ENCODE measurements at regions not wholly inside any gene's neighbourhood (a gene's known extent, or its start where the extent isn't known, plus 50 kb on each side); places are given as distances from the start of the nearest gene placed in this dataset.

DNA sequence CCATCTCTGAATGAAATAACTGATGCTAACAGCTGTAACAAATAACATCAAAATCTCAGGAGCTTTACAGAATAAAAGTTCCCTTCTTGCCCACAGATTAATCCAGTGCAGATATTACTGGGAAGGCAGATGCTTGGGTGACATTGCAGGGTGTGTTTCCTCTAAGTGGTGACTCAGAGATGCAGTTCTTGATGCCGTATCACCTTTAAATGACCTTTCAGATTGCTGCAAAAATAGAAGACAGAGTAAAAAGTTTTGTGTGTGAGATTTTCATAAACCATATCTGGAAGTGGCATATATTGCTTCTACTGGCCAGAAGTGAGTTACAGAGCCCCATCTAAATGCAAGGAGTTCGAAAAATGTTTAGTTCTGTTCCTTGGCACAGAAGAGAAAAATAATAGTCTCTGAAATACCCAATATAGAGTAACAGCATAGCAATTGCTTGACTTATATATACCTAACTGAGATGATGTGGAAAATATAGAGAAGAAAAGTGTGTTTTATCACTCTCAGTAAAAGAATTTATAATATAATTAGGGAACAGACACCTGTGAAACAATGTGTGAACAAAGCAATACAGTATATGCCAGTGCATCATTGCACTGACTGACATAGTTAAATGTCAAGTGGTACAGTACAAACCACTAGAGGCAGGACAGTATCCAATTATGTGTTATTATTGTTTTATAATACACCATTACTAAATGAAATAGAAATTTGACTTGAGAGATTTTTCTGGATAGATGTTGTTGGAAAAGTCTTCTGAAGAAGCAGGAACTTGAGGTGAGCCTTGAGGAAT is 430.7 kb upstream of the CBLB start (continued):
- no peak for TF ChIP-seq FOXJ3 (CRISPR knock-in tag; IDR thresholded peaks at IDR 0.05)
- peak; percentile 73; the same call in 1 of the 2 replicates for TF ChIP-seq RXRA (IDR thresholded peaks at IDR 0.05; ENCODE audit: borderline replicate concordance, low read depth)

DNA sequence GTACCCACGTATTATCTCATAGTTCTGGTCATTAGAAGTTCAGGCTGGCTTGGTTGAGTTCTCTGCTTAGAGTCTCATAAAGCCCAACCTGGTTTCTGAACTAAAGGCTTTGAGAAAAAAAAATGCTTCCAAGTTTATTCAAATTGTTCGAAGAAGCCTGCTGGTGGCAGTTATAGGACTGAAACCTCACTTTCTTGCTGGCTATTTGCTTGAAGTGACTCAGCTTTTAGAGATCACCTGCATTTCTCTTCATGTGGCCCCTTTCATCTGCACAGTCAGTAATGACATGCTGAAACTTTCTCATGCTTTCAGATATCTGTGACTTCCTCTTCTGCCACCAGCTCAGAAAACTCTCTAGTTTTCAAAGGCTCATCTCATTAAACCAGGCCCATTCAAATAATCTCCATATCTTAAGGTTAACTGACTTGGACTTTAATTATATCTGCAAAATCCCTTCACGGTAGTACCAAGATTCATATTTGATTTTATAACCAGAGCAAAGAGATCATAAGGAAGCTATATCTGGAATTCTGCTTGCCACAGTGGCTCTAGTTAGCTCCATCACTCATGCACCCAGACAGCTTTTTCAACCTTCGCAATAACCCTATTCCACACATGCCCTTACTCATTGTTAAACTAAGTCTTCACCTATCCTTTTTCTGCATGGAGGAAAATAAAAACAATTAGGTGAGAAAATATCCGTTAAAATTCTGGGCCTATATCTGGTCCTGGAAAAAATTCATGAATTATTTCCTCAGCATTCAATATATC is 433.8 kb upstream of the CBLB start:
- H3K4me2 ChIP-seq: no peak overlapping the region
- no peaks in the 10 kb centered on the region for H3K27me3 ChIP-seq (ENCODE audit: insufficient read depth)
- no peaks in the 10 kb centered on the region for H3K79me2 ChIP-seq (ENCODE audit: insufficient read depth)
- H3K27ac ChIP-seq (ENCODE audit: low read depth in 2 of 2, low read length in 1 of 2): no peak overlapping the region
- TF ChIP-seq, protein P1, sequence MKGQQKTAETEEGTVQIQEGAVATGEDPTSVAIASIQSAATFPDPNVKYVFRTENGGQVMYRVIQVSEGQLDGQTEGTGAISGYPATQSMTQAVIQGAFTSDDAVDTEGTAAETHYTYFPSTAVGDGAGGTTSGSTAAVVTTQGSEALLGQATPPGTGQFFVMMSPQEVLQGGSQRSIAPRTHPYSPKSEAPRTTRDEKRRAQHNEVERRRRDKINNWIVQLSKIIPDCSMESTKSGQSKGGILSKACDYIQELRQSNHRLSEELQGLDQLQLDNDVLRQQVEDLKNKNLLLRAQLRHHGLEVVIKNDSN (IDR thresholded peaks at IDR 0.05; ENCODE audit: borderline replicate concordance, low read depth): no peak
- TF ChIP-seq TCF12 (IDR thresholded peaks at IDR 0.05) (no peak), NFIC (IDR thresholded peaks at IDR 0.05; ENCODE audit: borderline replicate concordance) (no peak), PBX3 (IDR thresholded peaks at IDR 0.05) (no peak)
- TF ChIP-seq, protein P2, sequence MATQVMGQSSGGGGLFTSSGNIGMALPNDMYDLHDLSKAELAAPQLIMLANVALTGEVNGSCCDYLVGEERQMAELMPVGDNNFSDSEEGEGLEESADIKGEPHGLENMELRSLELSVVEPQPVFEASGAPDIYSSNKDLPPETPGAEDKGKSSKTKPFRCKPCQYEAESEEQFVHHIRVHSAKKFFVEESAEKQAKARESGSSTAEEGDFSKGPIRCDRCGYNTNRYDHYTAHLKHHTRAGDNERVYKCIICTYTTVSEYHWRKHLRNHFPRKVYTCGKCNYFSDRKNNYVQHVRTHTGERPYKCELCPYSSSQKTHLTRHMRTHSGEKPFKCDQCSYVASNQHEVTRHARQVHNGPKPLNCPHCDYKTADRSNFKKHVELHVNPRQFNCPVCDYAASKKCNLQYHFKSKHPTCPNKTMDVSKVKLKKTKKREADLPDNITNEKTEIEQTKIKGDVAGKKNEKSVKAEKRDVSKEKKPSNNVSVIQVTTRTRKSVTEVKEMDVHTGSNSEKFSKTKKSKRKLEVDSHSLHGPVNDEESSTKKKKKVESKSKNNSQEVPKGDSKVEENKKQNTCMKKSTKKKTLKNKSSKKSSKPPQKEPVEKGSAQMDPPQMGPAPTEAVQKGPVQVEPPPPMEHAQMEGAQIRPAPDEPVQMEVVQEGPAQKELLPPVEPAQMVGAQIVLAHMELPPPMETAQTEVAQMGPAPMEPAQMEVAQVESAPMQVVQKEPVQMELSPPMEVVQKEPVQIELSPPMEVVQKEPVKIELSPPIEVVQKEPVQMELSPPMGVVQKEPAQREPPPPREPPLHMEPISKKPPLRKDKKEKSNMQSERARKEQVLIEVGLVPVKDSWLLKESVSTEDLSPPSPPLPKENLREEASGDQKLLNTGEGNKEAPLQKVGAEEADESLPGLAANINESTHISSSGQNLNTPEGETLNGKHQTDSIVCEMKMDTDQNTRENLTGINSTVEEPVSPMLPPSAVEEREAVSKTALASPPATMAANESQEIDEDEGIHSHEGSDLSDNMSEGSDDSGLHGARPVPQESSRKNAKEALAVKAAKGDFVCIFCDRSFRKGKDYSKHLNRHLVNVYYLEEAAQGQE (IDR thresholded peaks at IDR 0.05; ENCODE audit: low read depth, low read length): no peak
- peaks cover 5% of the 10 kb centered on the region for H3F3A ChIP-seq (replicated peaks; ENCODE audit: insufficient read depth)
- H3K9me2 ChIP-seq: no peaks in the 10 kb centered on the region
- POLR2A ChIA-PET: no interaction called here
- no peak overlapping the region for H2AFZ ChIP-seq (ENCODE audit: low read depth)
- no peak overlapping the region for H3K4me3 ChIP-seq (ENCODE audit: low read depth in 2 of 2, low read length in 1 of 2)
- CTCF ChIA-PET: interaction anchor here (0.9 to 1.1 kb wide), 2 partner anchors 8 to 393 kb away, joined by 3 to 4 read pairs; no protein-coding TSS in a partner anchor
- DNase-seq: no peak
- H3K9ac ChIP-seq: no peak overlapping the region
- no peaks in the 10 kb centered on the region; a peak in 2 of 4 replicates for H3K4me1 ChIP-seq (ENCODE audit: control insufficient read depth in 1 of 2, insufficient read depth in 2 of 2, low read depth in 1 of 2, low read length in 1 of 2)
- no peaks in the 10 kb centered on the region for H3K9me3 ChIP-seq
- 79% methylated on average over 5 of the region's 5 CpGs for WGBS (ENCODE audit: low lambda C conversion rate)
- H4K20me1 ChIP-seq (ENCODE audit: insufficient read depth): no peaks in the 10 kb centered on the region
- no peaks in the 10 kb centered on the region for H3K36me3 ChIP-seq (replicated peaks in 1 of 2; ENCODE audit: control insufficient read depth in 1 of 2, insufficient read depth in 2 of 2, low read length in 1 of 2)

Data from SK-N-SH (cell line).